ENCODE measurements at regions not wholly inside any gene's neighbourhood (a gene's known extent, or its start where the extent isn't known, plus 50 kb on each side); places are given as distances from the start of the nearest gene placed in this dataset.

- Histone ChIP-seq H3K9me3 (ENCODE audit: control insufficient read depth, insufficient read depth, low read length) (no peaks in the 10 kb centered on the region), H3K27ac (ENCODE audit: low read length) (no peak overlapping the region), H3K4me3 (ENCODE audit: low read length) (no peak overlapping the region), H3K27me3 (ENCODE audit: control insufficient read depth, insufficient read depth, low read length) (no peaks in the 10 kb centered on the region), H3K4me1 (ENCODE audit: control insufficient read depth, insufficient read depth, low read length) (no peaks in the 10 kb centered on the region), H3K36me3 (ENCODE audit: control insufficient read depth, insufficient read depth, low read length) (no peaks in the 10 kb centered on the region)
- no peak for TF ChIP-seq CTCF (IDR thresholded peaks at IDR 0.05)
- ATAC-seq (no peak), DNase-seq (no peak)
- Mint-ChIP-seq H3K36me3 (no peaks in the 10 kb centered on the region), H3K4me3 (no peak overlapping the region), H3K9me3 (no peaks in the 10 kb centered on the region), H3K27me3 (ENCODE audit: low read depth in 2 of 2) (peaks cover 0 to 3% of the 10 kb centered on the region in 2 donors), H3K27ac (no peak overlapping the region), H3K4me1 (no peaks in the 10 kb centered on the region)
- 84% methylated on average over 27 of the region's 29 CpGs for WGBS (ENCODE audit: insufficient coverage)
- intact Hi-C loops (cut with micrococcal nuclease) = no loop called here
Measured at GRCh38 chr16:9183682-9184353, 92.4 kb downstream of the HAPSTR1 start.

- no peaks in the 10 kb centered on the region for H3K36me3 ChIP-seq (ENCODE audit: control insufficient read depth, insufficient read depth, low read length)
- Mint-ChIP-seq H3K27ac (no peak overlapping the region), H3K9me3 (no peaks in the 10 kb centered on the region), H3K36me3 (no peaks in the 10 kb centered on the region), H3K4me1 (no peaks in the 10 kb centered on the region), H3K27me3 (ENCODE audit: low read depth in 2 of 2) (peaks cover 0 to 3% of the 10 kb centered on the region in 2 donors), H3K4me3 (no peak overlapping the region)
- no peak for TF ChIP-seq CTCF (IDR thresholded peaks at IDR 0.05)
- intact Hi-C loops (cut with micrococcal nuclease) = no loop called here
- H3K27ac ChIP-seq (ENCODE audit: low read length) = no peak overlapping the region
- no peak for ATAC-seq
- H3K4me3 ChIP-seq (ENCODE audit: low read length) = no peak overlapping the region
- 85% methylated on average over 33 of the region's 33 CpGs for WGBS (ENCODE audit: insufficient coverage)
- no peak for DNase-seq
- H3K9me3 ChIP-seq (ENCODE audit: control insufficient read depth, insufficient read depth, low read length) = no peaks in the 10 kb centered on the region
- H3K4me1 ChIP-seq (ENCODE audit: control insufficient read depth, insufficient read depth, low read length) = no peaks in the 10 kb centered on the region
- H3K27me3 ChIP-seq (ENCODE audit: control insufficient read depth, insufficient read depth, low read length) = no peaks in the 10 kb centered on the region
Measured at GRCh38 chr16:9184354-9184690, 92.9 kb downstream of the HAPSTR1 start.

GRCh38 chr16:9185381-9185780, 93.9 kb downstream of the HAPSTR1 start:
- H3K27ac ChIP-seq (ENCODE audit: low read length) = no peak overlapping the region
- ATAC-seq (no peak), DNase-seq (no peak)
- Mint-ChIP-seq H3K4me3 (no peak overlapping the region), H3K27ac (no peak overlapping the region), H3K36me3 (no peaks in the 10 kb centered on the region), H3K27me3 (ENCODE audit: low read depth in 2 of 2) (peaks cover 0 to 3% of the 10 kb centered on the region in 2 donors), H3K9me3 (no peaks in the 10 kb centered on the region), H3K4me1 (no peaks in the 10 kb centered on the region)
- no peak for TF ChIP-seq CTCF (IDR thresholded peaks at IDR 0.05)
- WGBS (ENCODE audit: insufficient coverage) = no CpG with 5 or more reads among the region's 2 CpGs
- no peaks in the 10 kb centered on the region for H3K27me3 ChIP-seq (ENCODE audit: control insufficient read depth, insufficient read depth, low read length)
- H3K4me3 ChIP-seq (ENCODE audit: low read length) = no peak overlapping the region
- no peaks in the 10 kb centered on the region for H3K4me1 ChIP-seq (ENCODE audit: control insufficient read depth, insufficient read depth, low read length)
- H3K9me3 ChIP-seq (ENCODE audit: control insufficient read depth, insufficient read depth, low read length) = no peaks in the 10 kb centered on the region
- H3K36me3 ChIP-seq (ENCODE audit: control insufficient read depth, insufficient read depth, low read length) = no peaks in the 10 kb centered on the region
- intact Hi-C loops (cut with micrococcal nuclease) = no loop called here

GRCh38 chr16:9186061-9186460, 94.6 kb downstream of the HAPSTR1 start:
- Histone ChIP-seq H3K9me3 (ENCODE audit: control insufficient read depth, insufficient read depth, low read length) (no peaks in the 10 kb centered on the region), H3K36me3 (ENCODE audit: control insufficient read depth, insufficient read depth, low read length) (no peaks in the 10 kb centered on the region), H3K4me3 (ENCODE audit: low read length) (no peak overlapping the region), H3K4me1 (ENCODE audit: control insufficient read depth, insufficient read depth, low read length) (no peaks in the 10 kb centered on the region), H3K27me3 (ENCODE audit: control insufficient read depth, insufficient read depth, low read length) (no peaks in the 10 kb centered on the region), H3K27ac (ENCODE audit: low read length) (no peak overlapping the region)
- no peak for DNase-seq
- 89% methylated on average over 2 of the region's 3 CpGs for WGBS (ENCODE audit: insufficient coverage)
- no peak for ATAC-seq
- H3K36me3 Mint-ChIP-seq = no peaks in the 10 kb centered on the region
- no peak for TF ChIP-seq CTCF (IDR thresholded peaks at IDR 0.05)
- H3K4me3 Mint-ChIP-seq = no peak overlapping the region
- no peaks in the 10 kb centered on the region for H3K9me3 Mint-ChIP-seq
- no peak overlapping the region for H3K27ac Mint-ChIP-seq
- no peaks in the 10 kb centered on the region for H3K27me3 Mint-ChIP-seq (ENCODE audit: low read depth in 2 of 2)
- H3K4me1 Mint-ChIP-seq = no peaks in the 10 kb centered on the region
- intact Hi-C loops (cut with micrococcal nuclease) = no loop called here
